Body of pancreas (tissue), 4 donors: ENCODE measurements at regions not wholly inside any gene's neighbourhood (a gene's known extent, or its start where the extent isn't known, plus 50 kb on each side); places are given as distances from the start of the nearest gene placed in this dataset.

ENCODE experiments used
- CTCF ChIP-seq, 7 experiments: fragments of 450-650 bp in 4 of 7; fragments of 200-600 bp in 3 of 7; sonication (generic) in 3 of 7; IDR thresholded peaks; one replicate each; pipeline ENCODE4 v1.5.1; 2016 to 2019; ENCODE audit warnings: antibody characterized with exemption in 7 of 7
- POLR2A ChIP-seq, 3 donors: fragments of 450-650 bp; IDR thresholded peaks; one replicate each; pipeline ENCODE4 v1.6.1; 2016; ENCODE audit warnings: antibody characterized with exemption in 3 of 3, mild to moderate bottlenecking in 2 of 3

GRCh38 chr2:23301136-23301535 is 83.8 kb upstream of the KLHL29 start:
- TF ChIP-seq CTCF (IDR thresholded peaks at IDR 0.05) (no peak), POLR2A (IDR thresholded peaks at IDR 0.05) (no peak)
